ENCODE measurements at regions not wholly inside any gene's neighbourhood (a gene's known extent, or its start where the extent isn't known, plus 50 kb on each side); places are given as distances from the start of the nearest gene placed in this dataset.

DNA sequence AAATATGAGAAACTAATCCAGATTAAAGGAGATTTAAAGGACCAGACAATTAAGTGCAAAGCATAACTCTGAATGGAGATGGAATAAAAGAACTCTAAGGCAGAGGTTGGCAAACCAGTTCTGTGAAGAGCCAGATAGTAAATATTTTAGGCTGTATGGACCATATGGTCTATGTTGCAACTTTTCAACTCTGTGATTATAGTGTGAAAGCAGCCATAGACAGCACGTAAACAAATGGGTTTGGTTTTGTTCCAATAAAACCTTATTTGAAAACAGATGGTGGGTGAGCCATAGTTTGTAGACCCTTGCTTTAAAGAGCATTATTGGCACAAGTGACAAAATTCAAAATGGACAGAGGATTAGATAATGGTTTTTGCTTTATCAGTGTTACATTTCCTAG lies 884.1 kb downstream of the CCSER2 start:
- Mint-ChIP-seq H3K4me1 (no peaks in the 10 kb centered on the region), H3K9me3 (no peaks in the 10 kb centered on the region), H3K4me3 (no peak overlapping the region), H3K27me3 (ENCODE audit: low read depth) (no peaks in the 10 kb centered on the region), H3K27ac (no peak overlapping the region), H3K36me3 (no peaks in the 10 kb centered on the region)
- ChIA-PET POLR2A (no interaction called here), CTCF (no interaction called here)
- ATAC-seq (no peak), DNase-seq (ENCODE audit: low spot score) (no peak)
- TF ChIP-seq OVOL2 (CRISPR knock-in tag; IDR thresholded peaks at IDR 0.05; ENCODE audit: borderline replicate concordance) = no peak
- TF ChIP-seq TEAD4 (CRISPR knock-in tag; IDR thresholded peaks at IDR 0.05) = no peak
- no peak for TF ChIP-seq NR2C2 (CRISPR knock-in tag; IDR thresholded peaks at IDR 0.05)
- TF ChIP-seq, protein P1, sequence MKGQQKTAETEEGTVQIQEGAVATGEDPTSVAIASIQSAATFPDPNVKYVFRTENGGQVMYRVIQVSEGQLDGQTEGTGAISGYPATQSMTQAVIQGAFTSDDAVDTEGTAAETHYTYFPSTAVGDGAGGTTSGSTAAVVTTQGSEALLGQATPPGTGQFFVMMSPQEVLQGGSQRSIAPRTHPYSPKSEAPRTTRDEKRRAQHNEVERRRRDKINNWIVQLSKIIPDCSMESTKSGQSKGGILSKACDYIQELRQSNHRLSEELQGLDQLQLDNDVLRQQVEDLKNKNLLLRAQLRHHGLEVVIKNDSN (CRISPR knock-in tag; IDR thresholded peaks at IDR 0.05) = no peak
- no peak for TF ChIP-seq ATF1 (CRISPR knock-in tag; IDR thresholded peaks at IDR 0.05)
- TF ChIP-seq ZBTB43 (CRISPR knock-in tag; IDR thresholded peaks at IDR 0.05) = no peak

DNA sequence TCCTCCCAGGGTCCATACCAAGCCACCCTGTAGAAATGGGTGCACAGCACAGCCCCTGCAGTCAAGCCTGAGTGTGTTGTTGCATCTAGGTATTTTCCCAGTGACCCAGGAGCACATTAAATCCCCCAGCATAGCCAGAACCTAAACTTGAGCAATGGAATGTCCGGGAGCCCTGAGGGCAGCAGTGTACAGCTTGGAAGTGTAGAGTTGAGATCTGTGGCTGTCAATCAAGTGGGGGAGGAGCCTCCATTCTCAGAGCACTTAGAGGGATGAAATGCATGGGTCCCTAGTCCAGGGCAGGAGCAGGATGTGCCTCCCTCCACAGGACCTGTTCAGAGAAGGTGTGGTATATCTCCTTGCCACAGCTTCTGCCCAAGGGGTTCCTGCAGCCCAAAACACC lies 885.1 kb downstream of the CCSER2 start:
- no peak for TF ChIP-seq IRF2 (CRISPR knock-in tag; IDR thresholded peaks at IDR 0.05; ENCODE audit: borderline replicate concordance, low read depth)
- TF ChIP-seq, protein P2, sequence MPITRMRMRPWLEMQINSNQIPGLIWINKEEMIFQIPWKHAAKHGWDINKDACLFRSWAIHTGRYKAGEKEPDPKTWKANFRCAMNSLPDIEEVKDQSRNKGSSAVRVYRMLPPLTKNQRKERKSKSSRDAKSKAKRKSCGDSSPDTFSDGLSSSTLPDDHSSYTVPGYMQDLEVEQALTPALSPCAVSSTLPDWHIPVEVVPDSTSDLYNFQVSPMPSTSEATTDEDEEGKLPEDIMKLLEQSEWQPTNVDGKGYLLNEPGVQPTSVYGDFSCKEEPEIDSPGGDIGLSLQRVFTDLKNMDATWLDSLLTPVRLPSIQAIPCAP (CRISPR knock-in tag; IDR thresholded peaks at IDR 0.05) = no peak
- TF ChIP-seq ZSCAN18 (CRISPR knock-in tag; IDR thresholded peaks at IDR 0.05) = no peak
- no peak for TF ChIP-seq ZBTB43 (CRISPR knock-in tag; IDR thresholded peaks at IDR 0.05)
- no peak for TF ChIP-seq SOX15 (CRISPR knock-in tag; IDR thresholded peaks at IDR 0.05)
- no peak for TF ChIP-seq HMGA2 (CRISPR knock-in tag; IDR thresholded peaks at IDR 0.05)
- POLR2A ChIA-PET = no interaction called here
- H3K27me3 Mint-ChIP-seq (ENCODE audit: low read depth) = no peaks in the 10 kb centered on the region
- CTCF ChIA-PET = no interaction called here
- no peaks in the 10 kb centered on the region for H3K9me3 Mint-ChIP-seq
- ATAC-seq (no peak; the same call in 1 of the 2 replicates), DNase-seq (ENCODE audit: low spot score) (no peak)
- no peaks in the 10 kb centered on the region for H3K36me3 Mint-ChIP-seq
- H3K4me3 Mint-ChIP-seq = no peak overlapping the region
- no peaks in the 10 kb centered on the region for H3K4me1 Mint-ChIP-seq
- no peak overlapping the region for H3K27ac Mint-ChIP-seq

GRCh38 chr10:85222300-85222699 lies 893.9 kb downstream of the CCSER2 start:
- H3K27ac Mint-ChIP-seq = no peak overlapping the region
- ATAC-seq (no peak), DNase-seq (ENCODE audit: low spot score) (no peak)
- H3K4me1 Mint-ChIP-seq = no peaks in the 10 kb centered on the region
- no peaks in the 10 kb centered on the region; the same call in 1 of the 2 replicates for H3K27me3 Mint-ChIP-seq (ENCODE audit: low read depth)
- H3K9me3 Mint-ChIP-seq = peaks cover 10% of the 10 kb centered on the region
- H3K4me3 Mint-ChIP-seq = no peak overlapping the region
- ChIA-PET POLR2A (no interaction called here), CTCF (no interaction called here)
- H3K36me3 Mint-ChIP-seq = no peaks in the 10 kb centered on the region
- no peak for TF ChIP-seq ZBTB21 (CRISPR knock-in tag; IDR thresholded peaks at IDR 0.05; ENCODE audit: borderline replicate concordance)
- TF ChIP-seq IRF2 (CRISPR knock-in tag; IDR thresholded peaks at IDR 0.05; ENCODE audit: borderline replicate concordance, low read depth) = no peak
- TF ChIP-seq ZNF671 (CRISPR knock-in tag; IDR thresholded peaks at IDR 0.05) = no peak
- TF ChIP-seq ATF3 (CRISPR knock-in tag; conservative IDR thresholded peaks at IDR 0.05) = no peak
- no peak for TF ChIP-seq PRDM15 (CRISPR knock-in tag; IDR thresholded peaks at IDR 0.05)
- no peak for TF ChIP-seq TEAD1 (CRISPR knock-in tag; IDR thresholded peaks at IDR 0.05)
- no peak for TF ChIP-seq E2F5 (CRISPR knock-in tag; IDR thresholded peaks at IDR 0.05)
- TF ChIP-seq JAZF1 (CRISPR knock-in tag; IDR thresholded peaks at IDR 0.05) = no peak
- TF ChIP-seq SMAD4 (CRISPR knock-in tag; IDR thresholded peaks at IDR 0.05) = no peak
- TF ChIP-seq ZBTB43 (CRISPR knock-in tag; IDR thresholded peaks at IDR 0.05) = no peak
- TF ChIP-seq, protein P2 (CRISPR knock-in tag; IDR thresholded peaks at IDR 0.05) = no peak

Measured in WTC11 (cell line).